ENCODE measurements at regions not wholly inside any gene's neighbourhood (a gene's known extent, or its start where the extent isn't known, plus 50 kb on each side); places are given as distances from the start of the nearest gene placed in this dataset.
"Not testable (repeated sequence)": the region's sequence is repeated elsewhere in the genome, so short reads cannot be mapped to it uniquely, and the experiment has no call there.

- DNase-seq (ENCODE audit: low read depth, low spot score): no peak
These were observed 483.6 kb downstream of the PCDH20 start for GRCh38 chr13:60931858-60932546.

- DNase-seq (ENCODE audit: low read depth, low spot score): no peak
These were observed 490.0 kb downstream of the PCDH20 start for GRCh38 chr13:60925686-60926085.

- DNase-seq (ENCODE audit: low read depth, low spot score): no peak
These were observed 490.8 kb downstream of the PCDH20 start for GRCh38 chr13:60924856-60925255.

- DNase-seq (ENCODE audit: low read depth, low spot score): no peak
These were observed 492.9 kb downstream of the PCDH20 start for GRCh38 chr13:60922576-60923231.

- no peak for DNase-seq (ENCODE audit: low read depth, low spot score)
These were observed 496.8 kb downstream of the TDRD3 start for GRCh38 chr13:60893801-60894200.

- no peak for DNase-seq (ENCODE audit: low read depth, low spot score)
These were observed 490.7 kb downstream of the TDRD3 start for GRCh38 chr13:60887711-60888110.

- no peak for DNase-seq (ENCODE audit: low read depth, low spot score)
These were observed 484.5 kb downstream of the TDRD3 start for GRCh38 chr13:60881507-60881906.

GRCh38 chr13:60873116-60873515, 476.1 kb downstream of the TDRD3 start:
- no peak for DNase-seq (ENCODE audit: low read depth, low spot score)

- no peak for DNase-seq (ENCODE audit: low read depth, low spot score)
These were observed 473.1 kb downstream of the TDRD3 start for GRCh38 chr13:60869941-60870613.

GRCh38 chr13:60869225-60869624, 472.2 kb downstream of the TDRD3 start:
- no peak for DNase-seq (ENCODE audit: low read depth, low spot score)

- no peak for DNase-seq (ENCODE audit: low read depth, low spot score)
These were observed 465.0 kb downstream of the TDRD3 start for GRCh38 chr13:60862036-60862435.

- DNase-seq (ENCODE audit: low read depth, low spot score): no peak
These were observed 460.7 kb downstream of the TDRD3 start for GRCh38 chr13:60857698-60858097.

- no peak for DNase-seq (ENCODE audit: low read depth, low spot score)
These were observed 455.9 kb downstream of the TDRD3 start for GRCh38 chr13:60852886-60853285.

- DNase-seq (ENCODE audit: low read depth, low spot score): no peak
These were observed 454.4 kb downstream of the TDRD3 start for GRCh38 chr13:60851378-60851777.

GRCh38 chr13:60850526-60850925, 453.5 kb downstream of the TDRD3 start:
- DNase-seq (ENCODE audit: low read depth, low spot score): no peak

- no peak for DNase-seq (ENCODE audit: low read depth, low spot score)
These were observed 441.6 kb downstream of the TDRD3 start for GRCh38 chr13:60838581-60838980.

GRCh38 chr13:60837806-60838205, 440.8 kb downstream of the TDRD3 start:
- DNase-seq (ENCODE audit: low read depth, low spot score): no peak

GRCh38 chr13:60836821-60837220, 439.8 kb downstream of the TDRD3 start:
- no peak for DNase-seq (ENCODE audit: low read depth, low spot score)

- DNase-seq (ENCODE audit: low read depth, low spot score): no peak
These were observed 414.6 kb downstream of the TDRD3 start for GRCh38 chr13:60811581-60811980.

- DNase-seq (ENCODE audit: low read depth, low spot score): not testable (repeated sequence)
These were observed 408.6 kb downstream of the TDRD3 start for GRCh38 chr13:60805640-60806039.

- DNase-seq (ENCODE audit: low read depth, low spot score): no peak
These were observed 401.5 kb downstream of the TDRD3 start for GRCh38 chr13:60798503-60798902.

- no peak for DNase-seq (ENCODE audit: low read depth, low spot score)
These were observed 400.1 kb downstream of the TDRD3 start for GRCh38 chr13:60797112-60797511.

- DNase-seq (ENCODE audit: low read depth, low spot score): no peak
These were observed 397.7 kb downstream of the TDRD3 start for GRCh38 chr13:60794751-60795150.

Data from pulmonary artery endothelial cell (primary cell).